HG02973 (cell line): ENCODE measurements at regions not wholly inside any gene's neighbourhood (a gene's known extent, or its start where the extent isn't known, plus 50 kb on each side); places are given as distances from the start of the nearest gene placed in this dataset.

Experiments used
- ATAC-seq: cut with Tn5 transposase; IDR thresholded peaks from one replicate; pipeline ENCODE4 v1.9.1; 2021; ENCODE audit warnings: moderate library complexity; ENCODE audit not compliant: unreplicated experiment

DNA sequence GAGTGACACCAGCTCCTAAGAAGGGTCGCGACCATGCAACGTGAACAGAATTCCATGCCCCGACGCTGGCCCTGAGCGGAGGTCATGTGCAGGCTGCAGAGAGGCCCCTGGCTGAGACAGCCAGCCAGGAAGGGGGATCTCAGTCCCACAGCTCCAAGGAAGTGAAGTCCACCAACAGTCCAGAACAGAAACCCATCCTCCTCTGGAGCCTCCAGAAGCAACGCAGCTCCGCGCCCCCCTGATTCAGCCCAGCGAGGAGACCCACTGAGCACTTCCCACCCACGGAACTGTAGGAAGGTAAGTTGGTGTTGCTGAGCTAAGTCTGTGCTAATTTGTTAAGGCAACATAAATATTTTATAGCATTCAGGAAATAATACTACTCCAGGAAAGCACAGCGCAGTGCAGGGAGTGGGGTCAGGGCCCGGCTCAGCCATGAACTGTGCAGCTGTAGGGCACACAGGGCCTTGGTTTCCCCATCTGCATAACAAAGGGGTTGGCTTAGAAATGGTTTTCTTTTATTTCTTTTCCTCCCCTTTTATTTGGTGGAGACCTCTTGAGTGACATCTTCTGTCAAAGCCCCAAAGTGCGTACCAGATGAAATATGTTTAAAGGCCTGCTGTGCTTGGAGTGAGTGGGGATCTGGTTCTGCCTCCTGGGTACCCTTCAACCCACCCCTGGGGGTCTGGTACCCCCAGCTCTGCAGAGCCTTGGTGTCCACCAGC is 241.1 kb upstream of the PMEPA1 start:
- no peak for ATAC-seq

DNA sequence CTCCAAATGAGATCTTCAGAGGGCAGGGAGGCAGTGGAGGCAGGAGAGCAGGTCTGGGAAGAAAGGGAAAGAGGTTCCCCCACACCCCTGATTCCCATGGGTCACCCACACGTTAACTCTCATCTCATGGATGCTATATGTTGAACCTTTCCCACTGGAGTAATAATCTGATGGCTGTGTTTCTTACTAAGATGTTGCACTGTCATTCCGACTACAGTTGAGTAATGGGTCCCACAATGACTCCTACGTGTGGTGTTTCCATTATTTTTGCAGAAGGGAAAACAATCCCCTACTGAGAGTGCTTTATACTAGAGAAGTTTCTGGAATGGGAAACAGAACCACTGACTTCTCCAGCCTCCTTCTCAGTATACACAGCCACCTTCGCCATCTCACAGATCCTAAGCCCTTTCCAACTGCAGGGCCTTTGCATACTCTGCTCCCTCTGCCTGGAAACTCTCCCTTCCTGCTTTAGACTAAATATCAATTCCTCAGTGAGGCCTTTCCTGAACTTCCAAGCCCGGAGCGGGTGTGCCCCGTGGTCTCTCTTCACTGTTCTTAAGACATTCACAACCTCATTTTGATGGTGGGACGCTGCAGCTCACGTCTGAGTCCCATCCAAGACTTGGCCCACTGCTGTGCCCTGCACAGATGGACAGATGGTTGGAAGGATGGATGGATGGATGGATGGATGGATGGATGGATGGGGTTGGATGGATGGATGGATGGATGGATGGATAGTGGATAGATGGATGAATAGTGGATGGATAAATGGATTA is 238.6 kb upstream of the PMEPA1 start:
- no peak for ATAC-seq

DNA sequence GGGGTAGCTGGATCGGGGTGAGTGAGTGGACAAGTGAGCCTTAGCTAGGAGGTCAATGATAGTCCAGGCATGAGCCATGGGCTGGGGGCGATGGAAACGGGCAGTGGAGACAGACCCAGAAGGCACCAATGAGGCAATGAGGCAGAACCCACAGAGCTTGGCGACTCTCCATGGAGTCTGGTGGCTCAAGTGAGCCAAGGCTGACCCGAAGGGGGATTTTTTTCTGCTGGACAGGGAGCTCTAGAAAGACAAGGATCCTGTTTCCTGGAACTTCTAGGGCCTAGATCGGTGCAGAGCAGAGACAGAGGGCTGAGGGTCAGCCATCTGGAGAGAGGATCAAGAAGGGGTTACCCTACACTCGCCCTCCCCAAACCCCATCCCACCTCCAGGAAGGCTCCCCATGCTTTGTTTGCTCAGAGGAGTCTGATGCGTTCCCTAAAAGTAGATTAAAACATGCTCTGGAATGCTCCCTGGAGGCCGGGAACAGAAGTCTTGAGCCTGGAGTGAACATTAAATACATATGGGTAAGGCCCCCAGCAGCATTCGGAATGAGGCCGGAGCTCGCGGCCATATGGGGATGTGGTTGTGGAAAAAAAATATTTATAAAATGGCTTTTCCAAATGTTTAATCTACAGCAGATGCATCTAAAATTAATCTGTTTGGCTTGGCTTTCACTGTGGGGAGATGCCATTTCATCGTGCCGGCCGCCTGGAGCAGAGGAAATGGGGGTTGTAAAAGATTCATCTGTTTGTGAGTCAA is 237.8 kb upstream of the PMEPA1 start:
- ATAC-seq, result no peak

DNA sequence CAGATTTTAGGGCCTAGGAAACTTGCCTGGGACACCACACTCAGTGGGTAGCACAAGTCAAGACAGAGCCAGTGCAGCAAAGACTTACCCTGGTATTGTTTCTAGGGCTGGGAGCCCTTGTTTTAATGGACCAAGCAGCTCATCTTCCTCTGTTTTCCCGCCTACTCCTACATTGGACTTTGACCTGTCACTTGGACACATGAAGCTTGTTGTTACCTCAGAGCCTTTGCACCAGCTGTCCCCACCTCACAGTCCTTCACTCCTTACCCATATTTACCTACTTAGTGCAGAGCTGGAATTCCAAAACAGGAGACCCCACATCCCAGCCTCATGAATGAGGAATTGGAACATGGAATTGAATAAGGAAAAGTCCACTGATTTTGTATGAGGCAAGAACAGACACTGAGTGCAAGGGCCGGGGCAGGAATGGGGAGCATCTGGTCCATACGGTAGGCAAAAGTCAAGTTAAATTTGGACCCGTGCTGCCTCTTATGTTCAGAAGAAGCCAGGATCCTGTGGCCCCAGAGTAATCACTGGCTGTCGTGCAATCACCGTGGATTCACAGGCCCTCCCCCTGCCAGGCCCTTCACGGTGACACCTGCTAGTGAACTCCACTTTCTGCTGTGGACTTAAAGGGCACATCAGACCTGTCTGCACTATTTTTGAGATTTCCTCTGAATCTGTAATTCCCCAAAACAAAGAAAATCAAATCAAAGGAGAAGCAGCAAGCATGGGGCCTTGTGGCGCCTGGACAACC is 236.9 kb upstream of the PMEPA1 start:
- no peak for ATAC-seq

DNA sequence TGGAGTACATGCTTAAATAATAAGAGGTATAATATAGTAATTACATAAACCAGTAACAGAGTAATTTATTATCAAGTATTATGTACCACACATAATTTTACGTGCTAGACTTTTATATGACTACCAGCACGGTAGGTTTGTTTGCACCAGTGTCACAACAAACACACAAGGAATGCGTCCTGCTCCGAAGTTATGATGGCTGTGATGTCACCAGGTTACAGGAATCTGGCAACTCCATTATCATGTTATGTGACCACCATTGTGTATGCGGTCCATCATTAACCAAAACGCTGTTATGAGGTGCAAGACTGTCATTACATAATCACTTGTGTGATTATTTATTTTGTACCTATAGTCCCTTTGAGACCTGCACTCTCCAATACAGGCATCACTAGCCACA is 235.2 kb upstream of the PMEPA1 start:
- ATAC-seq, result no peak

DNA sequence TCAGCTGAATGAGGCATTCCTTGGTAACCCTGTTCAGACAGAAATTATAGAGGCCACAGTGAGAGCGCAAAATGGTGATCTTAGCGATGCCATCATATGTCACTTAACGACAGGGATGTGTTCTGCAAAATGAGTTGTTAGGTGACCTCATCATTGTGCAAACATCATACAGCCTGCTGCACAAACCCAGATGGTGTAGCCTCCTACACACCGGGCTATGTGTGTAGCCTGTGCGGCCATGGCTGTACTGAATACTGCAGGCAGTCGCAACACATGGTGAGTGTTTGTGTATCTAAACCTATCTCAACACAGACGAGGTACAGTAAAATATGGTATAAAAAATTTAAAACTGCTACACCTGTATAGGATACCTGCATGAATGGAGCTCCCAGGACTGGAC is 234.1 kb upstream of the PMEPA1 start:
- ATAC-seq, result no peak

DNA sequence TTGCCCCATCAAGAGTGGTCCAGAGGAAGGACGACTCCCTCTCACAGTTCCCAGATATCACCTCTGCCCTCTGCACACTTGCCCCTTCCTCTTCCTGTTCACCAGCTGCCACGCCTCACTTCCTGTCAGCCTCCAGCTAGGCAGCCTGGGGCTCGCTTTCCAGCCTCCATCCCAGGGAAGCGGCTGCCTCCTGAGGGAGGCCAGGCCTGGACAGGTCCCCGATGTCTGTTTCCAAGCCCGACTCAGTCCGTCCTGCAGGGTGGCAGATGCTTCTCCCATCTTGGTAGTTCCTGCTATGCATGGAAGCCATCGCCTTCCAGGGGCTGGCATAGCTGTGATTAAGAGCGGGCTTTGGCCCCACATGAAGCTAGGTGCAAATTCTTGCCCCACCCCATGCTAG is 233.5 kb upstream of the PMEPA1 start:
- ATAC-seq, result no peak

DNA sequence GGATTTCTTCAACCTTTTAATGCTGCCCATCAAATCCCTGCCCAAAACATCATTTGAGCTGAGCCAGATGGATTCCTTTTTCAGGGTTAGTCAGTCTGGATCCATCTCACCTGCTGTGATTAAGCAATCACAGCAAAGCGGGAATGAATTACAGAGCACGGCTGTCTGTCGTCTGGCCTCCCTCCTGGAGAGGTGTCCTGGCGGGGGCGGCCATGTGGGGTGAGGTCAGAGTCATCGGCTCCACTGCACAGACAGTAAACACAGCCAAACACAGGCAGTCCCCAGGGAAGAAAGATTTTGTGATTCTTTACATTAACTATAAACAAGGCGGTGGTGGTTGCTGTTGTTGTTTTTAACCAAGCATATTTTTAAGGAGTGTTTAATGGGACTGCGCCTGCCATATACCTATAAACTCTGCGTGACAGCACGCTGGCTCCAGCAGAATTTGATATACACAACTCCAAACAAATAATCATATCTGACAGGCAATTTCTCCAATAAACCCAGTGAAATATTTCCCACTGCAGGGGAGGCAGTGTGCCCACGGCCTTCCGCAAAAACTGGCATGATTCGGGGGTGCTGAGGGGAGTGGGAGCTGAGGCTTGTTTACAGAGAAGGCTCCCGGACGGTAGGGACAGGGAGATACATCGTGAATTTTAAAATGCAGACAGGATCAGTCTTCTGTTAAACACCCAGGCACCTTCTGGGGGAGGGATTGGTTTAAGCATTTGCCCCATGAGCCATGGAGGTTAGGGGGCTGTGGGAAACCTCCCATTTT is 232.0 kb upstream of the PMEPA1 start:
- no peak for ATAC-seq

DNA sequence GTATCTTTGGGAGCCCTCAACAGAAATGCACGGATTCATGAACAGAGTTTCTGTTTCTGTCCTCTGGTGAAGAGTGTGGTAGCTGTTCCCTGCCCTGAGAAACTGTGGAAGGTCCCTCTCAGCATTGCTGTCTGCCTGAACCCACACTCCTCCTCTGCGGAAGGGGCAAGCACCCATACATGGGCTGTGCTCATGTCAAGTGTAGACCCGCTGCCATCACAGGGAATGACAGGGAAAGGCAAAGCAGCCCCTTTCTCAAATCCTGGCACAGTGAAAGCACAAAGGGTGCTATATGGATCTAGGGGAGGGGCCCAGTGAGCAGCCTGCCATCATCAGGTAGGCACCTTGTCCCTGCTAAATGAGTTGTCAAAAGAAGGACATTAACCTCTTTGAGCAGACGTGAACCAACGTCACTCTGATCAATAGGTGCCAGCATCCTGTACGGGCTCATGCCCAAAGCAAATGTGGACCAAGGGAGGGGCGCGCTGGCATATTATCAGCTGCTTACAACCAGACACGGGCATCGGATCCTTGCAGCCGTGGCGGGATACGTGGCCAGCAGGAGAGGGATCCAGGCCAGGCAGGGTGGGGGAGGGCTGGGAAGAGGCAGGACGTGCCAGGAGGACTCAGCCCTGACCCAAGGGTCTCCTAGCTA is 231.2 kb upstream of the PMEPA1 start:
- ATAC-seq, result no peak

DNA sequence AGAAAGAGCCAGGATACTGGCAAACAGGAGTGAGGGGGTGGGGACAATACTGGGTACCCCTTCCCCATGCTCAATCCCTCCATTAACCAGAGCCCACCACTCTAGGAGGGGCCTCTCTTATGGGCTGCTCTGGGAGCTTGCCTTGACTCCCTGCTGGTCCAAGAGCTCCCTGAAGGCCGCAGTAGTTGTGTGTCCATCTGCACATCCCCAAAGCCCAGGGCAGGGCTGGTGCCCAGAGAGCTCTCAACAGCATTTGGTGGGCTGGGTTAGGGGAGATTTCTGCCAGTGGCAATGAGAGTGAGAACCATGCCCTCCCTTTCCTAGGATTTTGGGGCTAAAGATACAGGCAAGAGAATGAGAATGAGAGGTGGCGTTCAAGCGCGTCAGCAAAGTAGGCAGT is 230.6 kb upstream of the PMEPA1 start:
- no peak for ATAC-seq

DNA sequence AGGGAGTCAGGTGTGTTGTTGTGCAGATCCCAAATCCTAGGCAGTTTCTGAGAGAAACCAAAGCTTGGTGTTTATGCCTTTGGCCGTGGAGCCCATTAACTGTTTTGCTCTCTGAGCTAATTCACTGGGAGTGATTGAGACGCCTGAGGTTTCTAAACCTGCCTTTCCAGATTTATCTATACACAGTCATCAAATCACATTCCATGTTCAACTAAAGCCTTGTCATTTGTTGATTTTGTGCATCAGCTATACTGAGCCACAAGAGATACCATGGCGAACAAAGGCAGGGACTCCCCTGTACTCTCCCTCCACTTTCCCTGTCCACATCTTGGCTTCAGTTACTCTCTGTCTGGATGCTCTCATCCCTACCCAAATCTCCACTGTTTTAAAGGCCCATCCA is 229.7 kb upstream of the PMEPA1 start:
- no peak for ATAC-seq

DNA sequence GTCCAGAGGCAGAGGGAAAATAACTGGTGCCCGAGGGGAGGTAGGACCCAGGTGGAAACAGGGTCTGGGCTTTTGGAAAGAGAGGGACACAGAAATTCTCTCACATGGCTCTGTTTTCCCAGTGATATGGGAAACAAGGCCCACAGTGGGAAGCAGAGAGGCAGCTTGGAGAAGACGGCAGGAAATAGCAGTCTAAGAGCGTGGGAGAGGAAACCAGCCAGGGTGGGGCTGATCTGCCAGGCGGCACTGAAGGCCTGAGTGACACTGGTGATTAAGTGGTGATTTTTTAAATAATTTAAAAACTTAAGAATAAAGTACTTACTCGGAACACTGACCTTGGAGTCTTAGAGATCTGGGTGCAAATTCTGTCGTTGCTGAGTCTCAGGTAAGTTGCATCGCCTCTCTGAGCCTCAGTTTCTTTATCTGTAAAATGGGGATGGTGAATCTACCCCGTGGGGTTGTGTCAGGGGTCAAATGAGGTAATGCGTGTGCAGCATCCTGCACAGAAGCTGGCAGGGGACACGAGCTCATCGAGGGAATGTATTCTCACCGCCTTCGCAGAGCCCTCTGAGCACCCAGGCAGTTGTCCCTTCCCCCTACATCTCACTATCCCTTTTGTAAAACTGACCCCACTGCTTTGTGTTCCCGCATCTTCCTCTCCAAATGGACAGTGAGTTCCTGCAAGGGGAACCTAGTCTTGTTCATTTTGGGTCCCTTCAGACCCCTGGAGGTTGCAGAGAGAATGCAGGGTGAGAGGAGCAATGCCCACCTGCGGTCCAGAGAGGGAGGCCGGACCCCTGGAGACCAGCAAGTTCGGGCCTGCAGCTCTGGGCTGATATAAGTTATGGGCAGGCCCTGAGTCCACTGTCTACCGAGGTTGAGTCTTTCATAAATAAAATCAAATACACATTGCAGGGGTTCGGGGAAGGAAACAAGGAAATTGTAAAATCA is 228.6 kb upstream of the PMEPA1 start:
- ATAC-seq, result no peak

DNA sequence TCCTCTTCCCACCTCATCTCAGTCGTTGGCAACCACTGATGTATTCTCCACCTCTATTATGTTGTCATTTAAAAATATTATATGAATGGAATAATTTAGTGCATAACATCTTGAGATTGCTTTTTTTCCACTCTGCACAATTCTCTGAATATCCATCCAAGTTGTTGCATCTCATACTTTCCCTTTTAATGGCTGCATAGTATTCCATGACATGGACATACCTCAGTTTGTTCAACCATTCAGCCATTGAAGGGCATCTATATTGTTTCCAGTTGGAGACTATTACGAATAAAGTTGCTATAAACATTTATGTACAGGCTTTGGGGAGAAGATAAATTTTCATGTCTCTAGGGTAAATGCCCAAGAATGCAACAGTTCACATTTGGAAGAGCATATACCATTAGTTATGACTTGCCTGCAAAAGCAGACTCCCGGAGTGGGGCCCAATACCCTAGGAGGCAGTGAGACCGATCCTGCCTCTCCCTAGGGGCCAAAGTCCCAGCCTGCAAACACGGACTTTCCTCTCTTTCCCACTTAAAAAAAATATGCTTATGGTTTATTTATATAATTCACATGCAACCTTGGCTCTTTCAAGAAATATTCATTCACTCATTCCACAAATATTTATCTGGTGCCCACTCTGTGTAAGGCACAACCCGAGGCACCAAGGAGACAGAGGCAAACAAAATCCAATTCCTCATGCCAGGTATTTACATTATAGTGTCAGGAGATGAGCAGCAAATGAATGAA is 227.0 kb upstream of the PMEPA1 start:
- ATAC-seq, result no peak

DNA sequence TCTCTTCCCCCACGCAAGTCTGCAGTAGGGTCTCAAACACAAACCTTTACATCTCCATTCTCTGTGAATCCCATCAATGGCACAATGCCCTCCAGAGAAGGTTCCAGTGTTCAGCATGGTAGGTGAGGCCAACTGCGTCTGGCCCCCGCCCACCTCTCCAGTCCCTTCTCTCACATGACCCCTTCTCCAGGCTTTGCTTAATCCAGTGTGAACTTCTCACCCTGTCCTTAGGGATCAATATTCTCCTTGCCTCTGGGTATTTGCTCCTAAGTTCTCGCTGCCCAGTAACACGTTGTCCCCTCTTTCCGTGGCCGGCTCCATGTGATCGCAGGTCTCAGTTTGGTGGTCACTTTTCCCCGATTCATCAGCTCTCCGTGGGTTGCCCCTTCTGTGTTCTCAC is 225.1 kb upstream of the PMEPA1 start:
- no peak for ATAC-seq

DNA sequence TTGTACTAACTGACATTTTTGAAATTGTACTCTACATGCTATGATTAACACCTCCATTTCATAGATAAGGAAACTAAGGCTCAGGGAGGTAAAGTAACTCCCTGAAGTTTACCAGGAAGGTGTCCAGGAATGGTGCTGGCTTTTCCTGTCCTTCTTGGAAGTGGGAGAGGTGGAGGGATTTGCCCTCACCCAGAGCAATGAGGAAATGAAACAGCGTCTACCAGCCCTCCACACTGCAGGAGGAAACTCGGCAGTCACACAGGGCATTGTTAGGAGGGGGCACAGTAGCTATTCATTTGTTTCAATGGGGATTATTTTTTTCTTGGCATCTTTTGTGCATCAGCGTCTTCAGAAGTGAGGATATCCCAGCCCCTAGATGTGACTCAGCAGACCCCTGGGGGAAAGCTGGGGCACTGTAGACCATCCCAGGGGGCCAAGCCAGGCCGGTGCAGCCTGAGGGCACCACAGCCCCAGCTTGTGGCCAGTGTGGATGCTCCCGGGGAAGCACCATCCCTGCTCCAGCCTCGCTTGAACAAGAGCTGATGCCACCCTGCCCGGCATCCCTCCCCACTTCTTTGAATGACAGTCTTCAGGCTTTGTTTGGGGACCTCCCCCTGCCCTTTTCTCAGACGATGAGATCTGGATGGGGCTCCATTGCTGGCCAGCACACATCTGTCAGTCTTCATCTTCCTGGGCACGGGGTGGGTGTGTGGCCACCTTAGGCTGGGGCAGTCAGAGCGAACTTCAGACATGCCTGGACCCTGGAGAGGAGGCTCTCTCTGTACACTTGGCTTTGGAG is 224.4 kb upstream of the PMEPA1 start:
- no peak for ATAC-seq

DNA sequence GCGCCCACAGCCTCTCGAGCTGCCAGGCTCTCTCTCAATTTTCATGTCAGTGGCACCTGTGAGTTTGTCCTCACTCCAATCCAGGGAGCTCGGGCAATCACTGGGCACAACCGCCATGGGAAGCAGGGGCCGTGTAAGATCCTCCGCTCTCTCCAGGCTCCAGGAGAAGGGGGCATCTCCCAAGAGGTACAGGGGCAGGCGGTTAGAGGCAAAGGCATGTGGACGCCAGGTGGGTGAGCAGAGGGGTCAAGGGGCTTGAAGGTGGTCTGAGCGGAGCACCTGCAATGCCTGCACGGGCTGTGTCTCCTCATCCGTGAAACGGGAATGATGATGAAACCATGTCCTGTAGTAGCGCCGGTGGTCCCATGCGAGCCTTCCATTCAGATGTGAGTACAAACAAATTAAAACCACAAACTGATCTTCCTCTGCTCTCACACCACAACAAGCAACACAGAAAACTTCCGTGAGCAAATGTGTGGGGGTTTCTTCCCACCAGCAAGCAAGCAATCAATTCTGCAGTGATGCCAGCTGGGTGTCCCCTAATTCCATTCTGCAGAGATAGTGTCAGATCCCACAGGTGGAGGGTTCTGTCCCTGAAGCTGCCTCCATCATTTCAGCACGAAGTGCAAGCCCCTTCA is 222.5 kb upstream of the PMEPA1 start:
- ATAC-seq, result no peak

DNA sequence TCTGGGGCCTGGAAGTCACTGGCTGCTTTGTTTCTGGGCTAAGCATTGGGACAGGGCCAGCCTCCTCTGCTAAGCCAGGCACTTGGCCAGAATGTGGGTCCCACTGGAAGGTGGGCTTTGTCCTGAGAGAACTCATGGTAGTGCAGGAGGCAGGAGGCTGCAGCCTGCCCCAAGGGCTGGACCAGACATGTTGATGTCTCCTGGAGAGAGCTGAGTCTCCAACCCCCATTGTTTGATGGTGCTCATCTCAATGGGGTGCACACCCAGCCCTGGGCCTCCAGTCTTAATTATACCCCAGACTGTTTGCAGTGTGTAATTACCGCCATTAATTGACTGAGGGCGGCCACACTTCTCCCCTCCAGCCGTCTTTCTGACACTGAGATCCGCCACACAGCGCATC is 220.5 kb upstream of the PMEPA1 start:
- ATAC-seq, result no peak
